Gastrocnemius medialis (tissue), 4 donors: ENCODE measurements at regions not wholly inside any gene's neighbourhood (a gene's known extent, or its start where the extent isn't known, plus 50 kb on each side); places are given as distances from the start of the nearest gene placed in this dataset.

Experiments
- POLR2A ChIP-seq, 2 donors: fragments of 450-650 bp; IDR thresholded peaks; one replicate each; pipeline ENCODE4 v1.6.1; 2017; ENCODE audit warnings: antibody characterized with exemption in 2 of 2, mild to moderate bottlenecking in 2 of 2, moderate library complexity in 2 of 2
- TF ChIP-seq, protein P1 (sequence below), 5 experiments: fragments of 450-650 bp in 3 of 5; fragments of 200-600 bp in 2 of 5; sonication (generic) in 2 of 5; IDR thresholded peaks in 4 of 5; conservative IDR thresholded peaks in 1 of 5; 1 replicate in 4 of 5; 2 replicates in 1 of 5; pipeline ENCODE4 v1.5.1; 2016 to 2019; ENCODE audit warnings: antibody characterized with exemption in 5 of 5, mild to moderate bottlenecking in 3 of 5, moderate library complexity in 3 of 5

DNA sequence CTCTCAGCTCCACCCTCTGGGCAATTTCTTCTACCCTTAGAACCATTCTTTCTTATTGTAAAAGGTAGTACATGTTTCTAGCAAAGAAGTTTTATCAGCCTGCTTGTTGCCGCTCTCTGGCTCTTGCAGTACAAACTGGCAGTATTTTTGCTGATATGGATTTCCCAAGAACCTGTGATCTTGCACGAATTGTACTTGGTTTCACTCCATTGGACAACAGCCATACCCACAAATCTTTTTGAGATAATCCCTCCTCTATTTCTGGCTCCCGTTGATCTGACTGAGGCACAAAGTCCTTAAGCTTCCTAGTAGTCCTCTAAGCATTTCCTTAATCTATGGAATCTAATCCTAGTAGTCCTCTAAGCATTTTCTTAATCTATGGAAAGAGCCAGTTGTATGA, 487.0 kb upstream of the PTCHD4 start:
- TF ChIP-seq, protein P1, sequence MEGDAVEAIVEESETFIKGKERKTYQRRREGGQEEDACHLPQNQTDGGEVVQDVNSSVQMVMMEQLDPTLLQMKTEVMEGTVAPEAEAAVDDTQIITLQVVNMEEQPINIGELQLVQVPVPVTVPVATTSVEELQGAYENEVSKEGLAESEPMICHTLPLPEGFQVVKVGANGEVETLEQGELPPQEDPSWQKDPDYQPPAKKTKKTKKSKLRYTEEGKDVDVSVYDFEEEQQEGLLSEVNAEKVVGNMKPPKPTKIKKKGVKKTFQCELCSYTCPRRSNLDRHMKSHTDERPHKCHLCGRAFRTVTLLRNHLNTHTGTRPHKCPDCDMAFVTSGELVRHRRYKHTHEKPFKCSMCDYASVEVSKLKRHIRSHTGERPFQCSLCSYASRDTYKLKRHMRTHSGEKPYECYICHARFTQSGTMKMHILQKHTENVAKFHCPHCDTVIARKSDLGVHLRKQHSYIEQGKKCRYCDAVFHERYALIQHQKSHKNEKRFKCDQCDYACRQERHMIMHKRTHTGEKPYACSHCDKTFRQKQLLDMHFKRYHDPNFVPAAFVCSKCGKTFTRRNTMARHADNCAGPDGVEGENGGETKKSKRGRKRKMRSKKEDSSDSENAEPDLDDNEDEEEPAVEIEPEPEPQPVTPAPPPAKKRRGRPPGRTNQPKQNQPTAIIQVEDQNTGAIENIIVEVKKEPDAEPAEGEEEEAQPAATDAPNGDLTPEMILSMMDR (IDR thresholded peaks at IDR 0.05 in 4 of 5, conservative IDR thresholded peaks at IDR 0.05 in 1 of 5), result no peak
- no peak for TF ChIP-seq POLR2A (IDR thresholded peaks at IDR 0.05)
